ENCODE measurements at regions not wholly inside any gene's neighbourhood (a gene's known extent, or its start where the extent isn't known, plus 50 kb on each side); places are given as distances from the start of the nearest gene placed in this dataset.

- DNase-seq: no peak
Observed at GRCh38 chr4:22336822-22337221, 179.0 kb downstream of the ADGRA3 start.

- no peak for DNase-seq
Observed at GRCh38 chr4:22334155-22334554, 181.7 kb downstream of the ADGRA3 start.

- DNase-seq: no peak
Observed at GRCh38 chr4:22324422-22324821, 191.4 kb downstream of the ADGRA3 start.

- no peak for DNase-seq
Observed at GRCh38 chr4:22323691-22324090, 192.2 kb downstream of the ADGRA3 start.

GRCh38 chr4:22322996-22323395 is 192.9 kb downstream of the ADGRA3 start:
- no peak for DNase-seq

- DNase-seq: no peak
Observed at GRCh38 chr4:22315628-22316027, 200.2 kb downstream of the ADGRA3 start.

- DNase-seq: no peak
Observed at GRCh38 chr4:22313976-22314375, 201.9 kb downstream of the ADGRA3 start.

GRCh38 chr4:22312113-22312512 is 203.8 kb downstream of the ADGRA3 start:
- DNase-seq: no peak

- no peak for DNase-seq
Observed at GRCh38 chr4:22301253-22301652, 214.6 kb downstream of the ADGRA3 start.

GRCh38 chr4:22299678-22300077 is 216.2 kb downstream of the ADGRA3 start:
- no peak for DNase-seq

- DNase-seq: no peak
Observed at GRCh38 chr4:22287631-22288030, 228.2 kb downstream of the ADGRA3 start.

- DNase-seq: no peak
Observed at GRCh38 chr4:22268350-22269025, 247.4 kb downstream of the ADGRA3 start.

- DNase-seq: no peak
Observed at GRCh38 chr4:22264261-22264660, 251.6 kb downstream of the ADGRA3 start.

- DNase-seq: no peak
Observed at GRCh38 chr4:22253431-22253830, 262.4 kb downstream of the ADGRA3 start.

GRCh38 chr4:22246847-22247246 is 269.0 kb downstream of the ADGRA3 start:
- no peak for DNase-seq

GRCh38 chr4:22245294-22245693 is 270.6 kb downstream of the ADGRA3 start:
- no peak for DNase-seq

GRCh38 chr4:22241415-22241814 is 274.5 kb downstream of the ADGRA3 start:
- no peak for DNase-seq

- DNase-seq: no peak
Observed at GRCh38 chr4:22240814-22241213, 275.1 kb downstream of the ADGRA3 start.

GRCh38 chr4:22238742-22239141 is 277.1 kb downstream of the ADGRA3 start:
- no peak for DNase-seq

GRCh38 chr4:22237846-22238494 is 277.9 kb downstream of the ADGRA3 start:
- no peak for DNase-seq

GRCh38 chr4:22237155-22237751 is 278.6 kb downstream of the ADGRA3 start:
- no peak for DNase-seq

- DNase-seq: no peak
Observed at GRCh38 chr4:22235698-22236097, 280.2 kb downstream of the ADGRA3 start.

- no peak for DNase-seq
Observed at GRCh38 chr4:22233230-22233629, 282.6 kb downstream of the ADGRA3 start.

GRCh38 chr4:22220965-22221364 is 272.4 kb upstream of the KCNIP4 start:
- no peak for DNase-seq
